ENCODE measurements at regions not wholly inside any gene's neighbourhood (a gene's known extent, or its start where the extent isn't known, plus 50 kb on each side); places are given as distances from the start of the nearest gene placed in this dataset.

DNA sequence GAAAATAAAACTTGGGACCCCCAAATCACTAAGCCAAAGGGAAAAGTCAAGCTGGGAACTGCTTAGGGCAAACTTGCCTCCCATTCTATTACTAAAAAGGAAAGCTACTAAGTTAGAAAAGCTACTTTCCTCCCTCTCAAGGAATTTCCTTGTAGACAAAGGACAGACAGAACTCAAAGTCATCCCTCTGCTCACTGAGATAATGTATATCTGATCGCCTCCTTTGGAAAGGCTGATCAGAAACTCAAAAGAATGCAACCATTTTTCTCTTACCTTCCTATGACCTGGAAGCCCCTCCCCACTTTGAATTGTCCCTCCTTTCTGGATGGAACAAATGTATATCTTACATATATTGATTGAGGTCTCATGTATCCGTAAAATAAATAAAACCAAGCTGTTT lies 190.5 kb upstream of the DCN start:
- no peak for ATAC-seq (ENCODE audit: low FRiP score in 2 of 2)

DNA sequence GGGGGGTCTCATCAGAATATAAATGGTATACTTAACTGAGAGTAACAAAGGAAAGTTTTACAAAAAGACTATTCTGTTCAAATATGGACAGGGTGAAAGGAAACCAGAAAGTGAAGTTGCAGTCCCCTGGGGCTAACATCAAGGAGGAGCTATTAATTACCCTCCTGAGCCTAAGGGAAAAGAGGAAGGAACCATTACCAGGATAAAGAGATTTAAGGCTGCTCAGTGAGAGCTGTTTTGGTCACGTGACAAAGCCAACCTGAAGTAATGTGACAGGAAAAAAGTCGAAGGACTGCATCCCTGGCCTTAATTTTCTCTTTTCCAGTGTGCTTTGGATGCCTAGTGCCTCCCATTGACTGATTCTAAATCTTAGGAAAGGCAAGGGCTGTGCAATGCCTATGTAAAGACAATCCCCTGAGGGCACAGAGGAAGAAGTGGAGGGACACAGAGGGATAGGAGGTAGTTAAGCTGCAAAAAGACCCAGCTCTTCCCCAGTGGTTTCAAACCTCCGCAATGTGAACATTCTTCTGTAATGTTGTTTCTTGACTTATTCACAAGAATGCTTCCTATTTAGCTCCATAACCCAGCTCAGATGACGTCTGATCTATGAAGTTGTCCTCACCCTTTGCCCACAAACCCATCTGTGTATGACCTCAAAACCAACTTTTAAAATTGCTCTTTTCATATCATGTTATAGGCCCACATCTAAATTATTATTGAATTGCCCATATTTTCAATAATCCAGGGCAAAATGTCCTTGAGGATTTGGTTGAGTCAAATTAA lies 187.7 kb upstream of the DCN start:
- Histone ChIP-seq H3K9me3 (no peaks in the 10 kb centered on the region), H3K4me1 (peaks cover 0 to 7% (median 0%) of the 10 kb centered on the region in 4 donors), H3K27me3 (no peaks in the 10 kb centered on the region), H3K4me3 (no peak overlapping the region), H3K27ac (no peak overlapping the region), H3K36me3 (no peaks in the 10 kb centered on the region)
- DNase-seq (no peak), ATAC-seq (ENCODE audit: low FRiP score in 2 of 2) (no peak)
- WGBS, 2 donors: 72 to 74% methylated on average over 4 of the region's 4 CpGs
- TF ChIP-seq POLR2A (IDR thresholded peaks at IDR 0.05): no peak
- TF ChIP-seq POLR2AphosphoS5 (IDR thresholded peaks at IDR 0.05): no peak
- TF ChIP-seq EP300 (IDR thresholded peaks at IDR 0.05): no peak
- TF ChIP-seq CTCF (IDR thresholded peaks at IDR 0.05): no peak

More for the DNA sequence above, 190.5 kb upstream of the DCN start:
- Histone ChIP-seq H3K27ac (no peak overlapping the region), H3K9me3 (no peaks in the 10 kb centered on the region), H3K4me3 (no peak overlapping the region), H3K4me1 (no peaks in the 10 kb centered on the region), H3K27me3 (no peaks in the 10 kb centered on the region), H3K36me3 (no peaks in the 10 kb centered on the region)
- no peak for DNase-seq
- TF ChIP-seq EP300 (IDR thresholded peaks at IDR 0.05): no peak
- TF ChIP-seq POLR2A (IDR thresholded peaks at IDR 0.05): no peak
- no peak for TF ChIP-seq CTCF (IDR thresholded peaks at IDR 0.05)
- no peak for TF ChIP-seq POLR2AphosphoS5 (IDR thresholded peaks at IDR 0.05)
- 89 to 97% methylated on average over 2 of the region's 2 CpGs for WGBS, 2 donors

- Histone ChIP-seq H3K27me3 (no peaks in the 10 kb centered on the region), H3K27ac (peak overlapping the region in 1 of 4 donors; percentile 67), H3K4me3 (no peak overlapping the region), H3K36me3 (no peaks in the 10 kb centered on the region), H3K9me3 (no peaks in the 10 kb centered on the region), H3K4me1 (peaks cover 0 to 7% (median 0%) of the 10 kb centered on the region in 4 donors)
- no peak for ATAC-seq (ENCODE audit: low FRiP score in 2 of 2)
- no peak for TF ChIP-seq CTCF (IDR thresholded peaks at IDR 0.05)
- TF ChIP-seq POLR2A (IDR thresholded peaks at IDR 0.05): no peak
- no peak for TF ChIP-seq POLR2AphosphoS5 (IDR thresholded peaks at IDR 0.05)
- 58 to 59% methylated on average over 4 of the region's 4 CpGs for WGBS, 2 donors
- DNase-seq: no peak
Measured at GRCh38 chr12:91368613-91369012, 186.0 kb upstream of the DCN start.

DNA sequence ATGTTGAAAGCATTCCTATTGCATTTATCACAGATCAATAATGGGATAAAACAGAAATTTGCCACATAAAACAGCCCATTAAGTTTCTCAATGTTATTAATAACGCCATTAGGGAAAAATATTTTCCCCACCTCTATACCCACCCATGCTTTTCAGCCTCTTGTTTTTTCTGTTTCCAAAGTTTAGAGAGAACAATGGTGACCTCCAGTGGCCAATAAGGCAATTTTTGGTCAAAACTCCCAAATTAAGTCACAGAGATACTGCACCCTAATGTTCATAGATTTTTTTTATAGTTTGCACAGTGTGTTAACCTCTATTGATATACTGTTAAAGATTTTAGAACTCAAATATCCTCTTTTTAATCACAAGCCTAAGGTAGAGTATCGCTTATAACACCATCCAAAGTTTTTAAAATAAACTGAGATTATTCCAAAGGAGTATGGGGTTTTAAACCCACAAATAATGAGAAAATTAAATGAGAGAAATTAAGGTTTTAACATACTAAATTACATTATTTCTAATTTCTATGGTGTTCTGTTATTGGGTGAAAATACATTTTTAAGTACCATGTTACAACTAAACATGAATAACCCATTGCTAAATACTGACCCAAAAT lies 184.7 kb upstream of the DCN start:
- no peak overlapping the region for H3K4me3 ChIP-seq
- TF ChIP-seq CTCF (IDR thresholded peaks at IDR 0.05) (peak in 4 of 6 experiments; percentile 11 to 38 (median 25)), POLR2A (IDR thresholded peaks at IDR 0.05) (no peak)
- no peaks in the 10 kb centered on the region for H3K36me3 ChIP-seq
- ATAC-seq (ENCODE audit: low FRiP score in 2 of 2) (peak in 1 of 2 donors; percentile 40), DNase-seq (no peak)
- peaks cover 0 to 11% (median 0%) of the 10 kb centered on the region in 4 donors for H3K4me1 ChIP-seq
- WGBS, 2 donors: 72 to 73% methylated on average over 2 of the region's 2 CpGs
- H3K27ac ChIP-seq: no peak overlapping the region
- H3K9me3 ChIP-seq: no peaks in the 10 kb centered on the region
- H3K27me3 ChIP-seq: no peaks in the 10 kb centered on the region
